ENCODE measurements at regions not wholly inside any gene's neighbourhood (a gene's known extent, or its start where the extent isn't known, plus 50 kb on each side); places are given as distances from the start of the nearest gene placed in this dataset.

DNA sequence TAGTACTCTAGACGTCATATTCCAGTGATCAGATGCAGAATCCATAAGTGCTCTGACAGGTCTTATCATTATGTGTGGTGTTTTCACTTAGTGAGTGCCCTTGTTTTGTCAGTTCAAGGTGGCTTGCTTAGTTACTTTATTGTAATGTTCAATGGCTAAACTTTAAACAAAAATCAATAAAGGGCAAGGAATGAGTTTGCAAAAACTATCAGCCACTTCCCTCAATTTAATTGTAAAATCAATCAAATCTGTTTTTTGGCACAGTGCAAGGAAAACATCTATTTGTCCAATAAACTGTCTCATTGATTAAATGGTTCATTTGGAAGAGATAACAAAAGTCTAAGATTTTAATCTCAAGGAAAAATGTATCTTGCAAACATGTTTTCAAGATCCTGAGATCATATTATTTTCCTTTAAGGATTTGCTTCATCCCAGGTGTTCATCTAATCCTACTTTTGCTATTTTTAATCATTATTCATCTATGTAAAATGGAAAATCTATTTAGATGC lies 59.6 kb upstream of the EEA1 start:
- TF ChIP-seq YY1 (tag by site-specific recombination; IDR thresholded peaks at IDR 0.05) (no peak), ZEB2 (tag by site-specific recombination; IDR thresholded peaks at IDR 0.05) (no peak), ZNF138 (tag by site-specific recombination; IDR thresholded peaks at IDR 0.05; ENCODE audit: borderline replicate concordance) (no peak), RBAK (tag by site-specific recombination; IDR thresholded peaks at IDR 0.05) (no peak), ZNF146 (tag by site-specific recombination; IDR thresholded peaks at IDR 0.05) (no peak), ZNF184 (tag by site-specific recombination; IDR thresholded peaks at IDR 0.05) (no peak), ZNF174 (tag by site-specific recombination; IDR thresholded peaks at IDR 0.05) (no peak), ZNF114 (tag by site-specific recombination; IDR thresholded peaks at IDR 0.05) (no peak), KLF8 (tag by site-specific recombination; IDR thresholded peaks at IDR 0.05) (no peak), ZNF510 (tag by site-specific recombination; IDR thresholded peaks at IDR 0.05; ENCODE audit: insufficient replicate concordance) (no peak)
- TF ChIP-seq, protein P1, sequence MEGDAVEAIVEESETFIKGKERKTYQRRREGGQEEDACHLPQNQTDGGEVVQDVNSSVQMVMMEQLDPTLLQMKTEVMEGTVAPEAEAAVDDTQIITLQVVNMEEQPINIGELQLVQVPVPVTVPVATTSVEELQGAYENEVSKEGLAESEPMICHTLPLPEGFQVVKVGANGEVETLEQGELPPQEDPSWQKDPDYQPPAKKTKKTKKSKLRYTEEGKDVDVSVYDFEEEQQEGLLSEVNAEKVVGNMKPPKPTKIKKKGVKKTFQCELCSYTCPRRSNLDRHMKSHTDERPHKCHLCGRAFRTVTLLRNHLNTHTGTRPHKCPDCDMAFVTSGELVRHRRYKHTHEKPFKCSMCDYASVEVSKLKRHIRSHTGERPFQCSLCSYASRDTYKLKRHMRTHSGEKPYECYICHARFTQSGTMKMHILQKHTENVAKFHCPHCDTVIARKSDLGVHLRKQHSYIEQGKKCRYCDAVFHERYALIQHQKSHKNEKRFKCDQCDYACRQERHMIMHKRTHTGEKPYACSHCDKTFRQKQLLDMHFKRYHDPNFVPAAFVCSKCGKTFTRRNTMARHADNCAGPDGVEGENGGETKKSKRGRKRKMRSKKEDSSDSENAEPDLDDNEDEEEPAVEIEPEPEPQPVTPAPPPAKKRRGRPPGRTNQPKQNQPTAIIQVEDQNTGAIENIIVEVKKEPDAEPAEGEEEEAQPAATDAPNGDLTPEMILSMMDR (tag by site-specific recombination; IDR thresholded peaks at IDR 0.05) = no peak
- TF ChIP-seq, protein P2, sequence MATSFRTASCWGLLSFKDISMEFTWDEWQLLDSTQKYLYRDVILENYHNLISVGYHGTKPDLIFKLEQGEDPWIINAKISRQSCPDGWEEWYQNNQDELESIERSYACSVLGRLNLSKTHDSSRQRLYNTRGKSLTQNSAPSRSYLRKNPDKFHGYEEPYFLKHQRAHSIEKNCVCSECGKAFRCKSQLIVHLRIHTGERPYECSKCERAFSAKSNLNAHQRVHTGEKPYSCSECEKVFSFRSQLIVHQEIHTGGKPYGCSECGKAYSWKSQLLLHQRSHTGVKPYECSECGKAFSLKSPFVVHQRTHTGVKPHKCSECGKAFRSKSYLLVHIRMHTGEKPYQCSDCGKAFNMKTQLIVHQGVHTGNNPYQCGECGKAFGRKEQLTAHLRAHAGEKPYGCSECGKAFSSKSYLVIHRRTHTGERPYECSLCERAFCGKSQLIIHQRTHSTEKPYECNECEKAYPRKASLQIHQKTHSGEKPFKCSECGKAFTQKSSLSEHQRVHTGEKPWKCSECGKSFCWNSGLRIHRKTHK (tag by site-specific recombination; IDR thresholded peaks at IDR 0.05) = no peak
- TF ChIP-seq, protein P3, sequence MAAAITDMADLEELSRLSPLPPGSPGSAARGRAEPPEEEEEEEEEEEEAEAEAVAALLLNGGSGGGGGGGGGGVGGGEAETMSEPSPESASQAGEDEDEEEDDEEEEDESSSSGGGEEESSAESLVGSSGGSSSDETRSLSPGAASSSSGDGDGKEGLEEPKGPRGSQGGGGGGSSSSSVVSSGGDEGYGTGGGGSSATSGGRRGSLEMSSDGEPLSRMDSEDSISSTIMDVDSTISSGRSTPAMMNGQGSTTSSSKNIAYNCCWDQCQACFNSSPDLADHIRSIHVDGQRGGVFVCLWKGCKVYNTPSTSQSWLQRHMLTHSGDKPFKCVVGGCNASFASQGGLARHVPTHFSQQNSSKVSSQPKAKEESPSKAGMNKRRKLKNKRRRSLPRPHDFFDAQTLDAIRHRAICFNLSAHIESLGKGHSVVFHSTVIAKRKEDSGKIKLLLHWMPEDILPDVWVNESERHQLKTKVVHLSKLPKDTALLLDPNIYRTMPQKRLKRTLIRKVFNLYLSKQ (tag by site-specific recombination; IDR thresholded peaks at IDR 0.05; ENCODE audit: borderline replicate concordance) = no peak

Measured in HEK293 (cell line).